Tibial nerve (tissue), 4 donors: ENCODE measurements at regions not wholly inside any gene's neighbourhood (a gene's known extent, or its start where the extent isn't known, plus 50 kb on each side); places are given as distances from the start of the nearest gene placed in this dataset.
A peak's percentile ranks its signal among the peaks of the same experiment; 100 is the strongest.

Experiments
- DNase-seq, 2 donors: peaks; one replicate each; pipeline ENCODE4 v3.0.0-alpha.2; 2019; ENCODE audit warnings: low spot score in 2 of 2
- H3K27ac ChIP-seq, 4 donors: fragments of 200-600 bp; sonication (generic) in 3 of 4; one replicate each; pipeline ENCODE4 v1.5.1; 2017 to 2019; ENCODE audit warnings: mild to moderate bottlenecking in 1 of 4
- H3K27me3 ChIP-seq, 2 donors: fragments of 200-600 bp; sonication (generic) in 1 of 2; one replicate each; pipeline versions ENCODE4 v1.5.1 to v1.6.0; 2017 to 2019
- H3K36me3 ChIP-seq, 3 donors: fragments of 200-600 bp; sonication (generic); one replicate each; pipeline ENCODE4 v1.5.1; 2018 to 2019
- H3K4me1 ChIP-seq, 4 donors: fragments of 200-600 bp; sonication (generic) in 3 of 4; one replicate each; pipeline ENCODE4 v1.5.1; 2017 to 2019
- H3K4me3 ChIP-seq, 4 donors: fragments of 200-600 bp; sonication (generic) in 3 of 4; one replicate each; pipeline ENCODE4 v1.5.1; 2017 to 2019; ENCODE audit warnings: mild to moderate bottlenecking in 1 of 4, moderate library complexity in 1 of 4
- H3K9me3 ChIP-seq, 4 donors: fragments of 200-600 bp; sonication (generic) in 3 of 4; one replicate each; pipeline ENCODE4 v1.5.1; 2017 to 2019
- EP300 ChIP-seq, 2 donors: sonication (generic); formaldehyde crosslinking; IDR thresholded peaks; one replicate each; pipeline ENCODE4 v1.6.1; 2017; ENCODE audit warnings: antibody characterized with exemption in 2 of 2, mild to moderate bottlenecking in 1 of 2
- POLR2A ChIP-seq, 2 donors: fragments of 450-650 bp; IDR thresholded peaks; one replicate each; pipeline ENCODE4 v1.6.1; 2017; ENCODE audit warnings: antibody characterized with exemption in 2 of 2, mild to moderate bottlenecking in 2 of 2, moderate library complexity in 2 of 2
- WGBS, 2 donors: methylation state at CpG; one replicate each; pipeline ENCODE4 v1.1.5; 2018; 5-methylcytosine and 5-hydroxymethylcytosine counted together
- TF ChIP-seq, protein P1 (sequence below), 5 experiments: fragments of 200-600 bp in 3 of 5; fragments of 450-650 bp in 2 of 5; sonication (generic) in 3 of 5; IDR thresholded peaks; one replicate each; pipeline ENCODE4 v1.5.1; 2016 to 2019; ENCODE audit warnings: antibody characterized with exemption in 5 of 5, mild to moderate bottlenecking in 3 of 5, moderate library complexity in 2 of 5

DNA sequence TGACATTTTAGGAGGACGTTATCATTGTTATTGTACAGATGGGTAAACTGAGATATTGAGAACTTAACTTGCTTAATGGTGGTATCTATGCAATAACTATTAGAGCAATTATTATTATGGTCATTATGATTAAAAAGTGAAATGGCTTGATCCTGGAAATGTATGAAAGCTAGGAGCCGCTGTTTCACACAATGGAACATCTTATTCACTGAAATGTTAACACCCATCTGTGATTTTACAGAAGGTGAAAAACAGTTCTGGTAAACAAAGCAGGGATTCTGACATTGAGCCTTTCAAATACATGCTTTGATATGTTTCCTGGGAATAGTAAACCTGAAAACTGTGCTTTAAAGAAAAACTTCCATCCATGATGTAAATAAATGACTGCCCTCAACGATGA is 261.4 kb downstream of the BTG1 start:
- WGBS, 2 donors = 83 to 85% methylated on average over 3 of the region's 3 CpGs
- Histone ChIP-seq H3K4me1 (peaks cover 0 to 4% (median 0%) of the 10 kb centered on the region in 4 donors), H3K36me3 (no peaks in the 10 kb centered on the region)

DNA sequence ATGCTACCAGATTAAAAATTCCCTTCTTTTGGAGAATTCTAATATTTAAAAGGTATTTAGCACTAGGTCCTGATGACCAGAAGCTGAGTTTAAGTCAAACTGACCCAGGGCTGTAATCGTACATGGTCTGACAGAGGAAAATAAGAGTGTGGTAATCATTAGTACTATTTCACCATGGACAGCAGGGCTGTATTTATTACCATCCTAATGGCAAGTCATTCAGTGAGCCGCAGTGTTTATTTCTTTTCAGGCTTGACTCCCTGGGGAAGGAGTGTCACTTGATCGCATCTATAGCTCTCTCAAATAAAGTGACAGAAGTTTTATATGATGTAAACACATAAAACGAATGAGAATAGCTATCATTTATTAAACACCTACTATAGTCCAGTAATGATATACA is 261.8 kb downstream of the BTG1 start:
- H3K4me3 ChIP-seq = no peak overlapping the region
- TF ChIP-seq, protein P1, sequence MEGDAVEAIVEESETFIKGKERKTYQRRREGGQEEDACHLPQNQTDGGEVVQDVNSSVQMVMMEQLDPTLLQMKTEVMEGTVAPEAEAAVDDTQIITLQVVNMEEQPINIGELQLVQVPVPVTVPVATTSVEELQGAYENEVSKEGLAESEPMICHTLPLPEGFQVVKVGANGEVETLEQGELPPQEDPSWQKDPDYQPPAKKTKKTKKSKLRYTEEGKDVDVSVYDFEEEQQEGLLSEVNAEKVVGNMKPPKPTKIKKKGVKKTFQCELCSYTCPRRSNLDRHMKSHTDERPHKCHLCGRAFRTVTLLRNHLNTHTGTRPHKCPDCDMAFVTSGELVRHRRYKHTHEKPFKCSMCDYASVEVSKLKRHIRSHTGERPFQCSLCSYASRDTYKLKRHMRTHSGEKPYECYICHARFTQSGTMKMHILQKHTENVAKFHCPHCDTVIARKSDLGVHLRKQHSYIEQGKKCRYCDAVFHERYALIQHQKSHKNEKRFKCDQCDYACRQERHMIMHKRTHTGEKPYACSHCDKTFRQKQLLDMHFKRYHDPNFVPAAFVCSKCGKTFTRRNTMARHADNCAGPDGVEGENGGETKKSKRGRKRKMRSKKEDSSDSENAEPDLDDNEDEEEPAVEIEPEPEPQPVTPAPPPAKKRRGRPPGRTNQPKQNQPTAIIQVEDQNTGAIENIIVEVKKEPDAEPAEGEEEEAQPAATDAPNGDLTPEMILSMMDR (IDR thresholded peaks at IDR 0.05) = no peak
- TF ChIP-seq EP300 (IDR thresholded peaks at IDR 0.05) = no peak
- TF ChIP-seq POLR2A (IDR thresholded peaks at IDR 0.05) = no peak
- no peak overlapping the region for H3K27ac ChIP-seq
- H3K36me3 ChIP-seq = no peaks in the 10 kb centered on the region
- H3K27me3 ChIP-seq = no peaks in the 10 kb centered on the region
- peaks cover 0 to 4% (median 0%) of the 10 kb centered on the region in 4 donors for H3K4me1 ChIP-seq
- DNase-seq = no peak
- H3K9me3 ChIP-seq = no peaks in the 10 kb centered on the region
- WGBS, 2 donors = 65 to 71% methylated on average over 4 of the region's 4 CpGs

More for the DNA sequence above, 261.4 kb downstream of the BTG1 start:
- Histone ChIP-seq H3K27me3 (no peaks in the 10 kb centered on the region), H3K4me3 (no peak overlapping the region), H3K9me3 (no peaks in the 10 kb centered on the region), H3K27ac (no peak overlapping the region)
- DNase-seq = no peak
- TF ChIP-seq EP300 (IDR thresholded peaks at IDR 0.05) = no peak
- TF ChIP-seq, protein P1 (IDR thresholded peaks at IDR 0.05) = no peak
- TF ChIP-seq POLR2A (IDR thresholded peaks at IDR 0.05) = no peak

DNA sequence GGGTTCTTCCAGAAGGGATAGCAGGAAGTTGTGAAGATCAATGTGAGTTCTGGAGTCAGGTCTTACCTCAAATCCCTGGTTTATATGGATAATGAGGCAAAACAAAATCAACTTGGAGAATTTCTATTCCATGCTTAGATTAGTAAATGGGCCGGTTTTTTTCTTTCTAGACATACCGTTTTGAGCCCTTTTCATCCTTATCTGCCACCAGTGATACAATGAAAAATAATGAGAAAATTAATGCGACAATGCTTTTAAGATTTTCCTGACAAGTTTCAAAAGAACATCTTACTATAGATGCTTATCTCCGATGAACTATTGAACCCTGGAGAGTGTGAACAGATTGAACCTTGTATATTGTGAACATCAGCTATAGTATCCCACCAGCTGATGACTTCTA is 262.7 kb downstream of the BTG1 start:
- peaks cover 0 to 4% (median 0%) of the 10 kb centered on the region in 4 donors for H3K4me1 ChIP-seq
- 86 to 89% methylated on average over 4 of the region's 4 CpGs for WGBS, 2 donors
- no peaks in the 10 kb centered on the region for H3K36me3 ChIP-seq
- no peaks in the 10 kb centered on the region for H3K9me3 ChIP-seq
- DNase-seq = no peak
- TF ChIP-seq EP300 (IDR thresholded peaks at IDR 0.05) (no peak), POLR2A (IDR thresholded peaks at IDR 0.05) (no peak)
- TF ChIP-seq, protein P1 (IDR thresholded peaks at IDR 0.05) = no peak
- no peaks in the 10 kb centered on the region for H3K27me3 ChIP-seq
- no peak overlapping the region for H3K4me3 ChIP-seq
- no peak overlapping the region for H3K27ac ChIP-seq

DNA sequence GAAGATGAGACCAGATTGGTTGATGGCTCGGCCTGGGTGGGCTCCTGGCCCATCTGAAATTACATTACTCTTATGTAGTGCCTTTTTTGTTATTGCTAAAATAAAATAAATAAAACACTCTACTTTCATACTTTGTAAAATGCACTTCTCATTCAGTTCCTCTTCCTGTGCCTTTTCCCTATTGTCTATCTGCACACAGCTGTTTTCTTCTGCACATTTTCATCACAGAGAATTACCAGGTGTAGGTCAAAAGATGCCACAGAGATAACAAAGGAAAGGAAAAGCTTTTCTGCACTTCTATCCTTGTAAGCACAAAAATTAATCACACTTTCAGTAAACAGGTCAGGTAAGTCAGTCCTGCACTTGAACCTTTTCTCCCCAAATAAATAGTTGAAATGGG is 265.1 kb downstream of the BTG1 start:
- Histone ChIP-seq H3K36me3 (no peaks in the 10 kb centered on the region), H3K4me1 (peaks cover 0 to 4% (median 0%) of the 10 kb centered on the region in 4 donors), H3K4me3 (no peak overlapping the region), H3K27me3 (no peaks in the 10 kb centered on the region), H3K9me3 (no peaks in the 10 kb centered on the region), H3K27ac (no peak overlapping the region)
- 86 to 88% methylated on average over 1 of the region's 1 CpG for WGBS, 2 donors
- no peak for DNase-seq
- TF ChIP-seq, protein P1 (IDR thresholded peaks at IDR 0.05) = no peak

DNA sequence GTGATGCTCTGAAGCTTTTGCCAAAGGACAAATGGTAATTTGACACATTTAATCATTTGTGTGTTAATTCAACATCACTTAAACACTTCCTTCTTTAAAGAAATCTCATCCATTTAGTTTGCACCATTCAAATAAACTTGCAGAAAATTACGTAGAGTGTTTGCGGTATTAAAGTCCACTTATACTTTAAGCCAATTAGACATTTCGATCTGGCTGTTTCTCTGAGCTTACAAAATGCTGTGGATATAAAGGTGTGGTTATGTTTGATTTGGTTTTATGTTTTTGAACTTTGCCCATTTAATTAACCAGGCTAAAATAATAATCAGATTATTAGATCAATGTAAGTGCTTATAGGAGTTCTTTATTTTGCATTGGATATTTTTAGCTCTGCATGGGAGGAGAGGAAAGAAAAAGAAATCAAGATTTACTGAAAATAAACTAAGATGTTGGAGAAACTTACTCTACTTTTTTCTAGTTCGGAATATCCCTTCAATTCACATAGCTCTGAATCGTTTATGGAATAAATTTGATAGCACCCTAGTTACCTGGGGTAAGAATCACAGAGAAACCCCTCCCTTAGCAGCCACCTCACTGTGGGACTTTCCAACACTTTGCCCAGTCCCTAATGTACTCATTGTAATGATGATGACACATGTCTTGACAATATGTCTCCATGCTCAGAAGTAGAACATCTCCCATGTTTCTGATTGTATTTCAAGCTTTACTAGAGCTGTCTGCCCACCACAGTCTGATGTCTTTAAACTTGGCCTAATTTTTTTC is 268.0 kb downstream of the BTG1 start:
- TF ChIP-seq POLR2A (IDR thresholded peaks at IDR 0.05) (no peak), EP300 (IDR thresholded peaks at IDR 0.05) (no peak)
- TF ChIP-seq, protein P1 (IDR thresholded peaks at IDR 0.05) = no peak
- H3K9me3 ChIP-seq = no peaks in the 10 kb centered on the region
- WGBS, 2 donors = 89 to 93% methylated on average over 5 of the region's 5 CpGs
- no peak overlapping the region for H3K4me3 ChIP-seq
- H3K27me3 ChIP-seq = no peaks in the 10 kb centered on the region
- DNase-seq = no peak
- peaks cover 0 to 4% (median 0%) of the 10 kb centered on the region in 4 donors for H3K4me1 ChIP-seq
- H3K27ac ChIP-seq = peak overlapping the region in 1 of 4 donors; percentile 52
- H3K36me3 ChIP-seq = no peaks in the 10 kb centered on the region
